ENCODE measurements at regions not wholly inside any gene's neighbourhood (a gene's known extent, or its start where the extent isn't known, plus 50 kb on each side); places are given as distances from the start of the nearest gene placed in this dataset.

- TF ChIP-seq CTCF (IDR thresholded peaks at IDR 0.05) (no peak), POLR2A (IDR thresholded peaks at IDR 0.05) (no peak)
Measured at GRCh38 chr3:78427303-78427702, 1340.5 kb downstream of the ROBO1 start.

All from testis (tissue), 2 donors.